ENCODE measurements at regions not wholly inside any gene's neighbourhood (a gene's known extent, or its start where the extent isn't known, plus 50 kb on each side); places are given as distances from the start of the nearest gene placed in this dataset.

GRCh38 chr3:160055659-160056058 is 67.0 kb downstream of the IL12A start:
- DNase-seq (ENCODE audit: low read depth), result no peak
- H3K4me3 ChIP-seq (ENCODE audit: low read depth, low read length), result no peak overlapping the region
- TF ChIP-seq CTCF (IDR thresholded peaks at IDR 0.05; ENCODE audit: insufficient read depth, low read depth, low read length), result no peak

- no peak for TF ChIP-seq CTCF (IDR thresholded peaks at IDR 0.05; ENCODE audit: insufficient read depth, low read depth, low read length)
- no peak overlapping the region for H3K4me3 ChIP-seq (ENCODE audit: low read depth, low read length)
- DNase-seq (ENCODE audit: low read depth), result no peak
Measured at GRCh38 chr3:160057331-160057730, 68.7 kb downstream of the IL12A start.

- no peak for TF ChIP-seq CTCF (IDR thresholded peaks at IDR 0.05; ENCODE audit: insufficient read depth, low read depth, low read length)
- DNase-seq (ENCODE audit: low read depth), result no peak
- no peak overlapping the region for H3K4me3 ChIP-seq (ENCODE audit: low read depth, low read length)
Measured at GRCh38 chr3:160060409-160061027, 71.9 kb downstream of the IL12A start.

GRCh38 chr3:160061525-160061924 is 72.9 kb downstream of the IL12A start:
- DNase-seq (ENCODE audit: low read depth), result no peak
- TF ChIP-seq CTCF (IDR thresholded peaks at IDR 0.05; ENCODE audit: insufficient read depth, low read depth, low read length), result no peak
- no peak overlapping the region for H3K4me3 ChIP-seq (ENCODE audit: low read depth, low read length)

- no peak for DNase-seq (ENCODE audit: low read depth)
- no peak overlapping the region for H3K4me3 ChIP-seq (ENCODE audit: low read depth, low read length)
- TF ChIP-seq CTCF (IDR thresholded peaks at IDR 0.05; ENCODE audit: insufficient read depth, low read depth, low read length), result no peak
Measured at GRCh38 chr3:160065282-160065681, 76.6 kb downstream of the IL12A start.

GRCh38 chr3:160065786-160066185 is 77.2 kb downstream of the IL12A start:
- no peak for DNase-seq (ENCODE audit: low read depth)
- TF ChIP-seq CTCF (IDR thresholded peaks at IDR 0.05; ENCODE audit: insufficient read depth, low read depth, low read length), result no peak
- no peak overlapping the region for H3K4me3 ChIP-seq (ENCODE audit: low read depth, low read length)

GRCh38 chr3:160069986-160070385 is 81.4 kb downstream of the IL12A start:
- DNase-seq (ENCODE audit: low read depth), result no peak
- no peak for TF ChIP-seq CTCF (IDR thresholded peaks at IDR 0.05; ENCODE audit: insufficient read depth, low read depth, low read length)
- H3K4me3 ChIP-seq (ENCODE audit: low read depth, low read length), result no peak overlapping the region
